ENCODE measurements at regions not wholly inside any gene's neighbourhood (a gene's known extent, or its start where the extent isn't known, plus 50 kb on each side); places are given as distances from the start of the nearest gene placed in this dataset.

GRCh38 chr3:178275311-178275710 is 260.9 kb upstream of the KCNMB2 start:
- BruUV-seq (replicated peaks): no TSS peak
- no peaks in the 10 kb centered on the region for H3K27me3 ChIP-seq (replicated peaks; ENCODE audit: control insufficient read depth, insufficient read depth, low read length)
- H3K4me3 ChIP-seq (ENCODE audit: low read depth, low read length): no peak overlapping the region
- H3K36me3 ChIP-seq (ENCODE audit: control insufficient read depth, insufficient read depth, low read length): no peaks in the 10 kb centered on the region
- no peaks in the 10 kb centered on the region for H3K36me3 Mint-ChIP-seq (ENCODE audit: insufficient read depth, unreplicated experiment)
- H3K4me1 Mint-ChIP-seq (ENCODE audit: low read depth, unreplicated experiment): no peaks in the 10 kb centered on the region
- peaks cover 17% of the 10 kb centered on the region for H3K4me1 ChIP-seq
- H3K27ac Mint-ChIP-seq (ENCODE audit: unreplicated experiment): no peak overlapping the region
- intact Hi-C loops (cut with micrococcal nuclease; ENCODE audit: unreplicated experiment): no loop called here
- no peak overlapping the region for H3K4me3 Mint-ChIP-seq (ENCODE audit: unreplicated experiment)
- ChIA-PET CTCF (interaction anchor here (0.6 kb wide), 1 partner anchor 238 kb away, joined by 8 read pairs; no protein-coding TSS in a partner anchor), POLR2A (no interaction called here)
- DNase-seq: no peak
- H3K9me3 Mint-ChIP-seq (ENCODE audit: unreplicated experiment): peaks cover 23% of the 10 kb centered on the region
- no peak for TF ChIP-seq CTCF (IDR thresholded peaks at IDR 0.05; ENCODE audit: insufficient read depth in 1 of 2, low read depth in 1 of 2, low read length in 1 of 2, severe bottlenecking in 1 of 2, unreplicated experiment in 1 of 2)
- H3K9me3 ChIP-seq: peaks cover 8% of the 10 kb centered on the region
- H3K27me3 Mint-ChIP-seq (ENCODE audit: insufficient read depth, unreplicated experiment): no peaks in the 10 kb centered on the region

GRCh38 chr3:178275793-178276192 is 260.4 kb upstream of the KCNMB2 start:
- no peaks in the 10 kb centered on the region for H3K27me3 Mint-ChIP-seq (ENCODE audit: insufficient read depth, unreplicated experiment)
- no peaks in the 10 kb centered on the region for H3K4me1 Mint-ChIP-seq (ENCODE audit: low read depth, unreplicated experiment)
- POLR2A ChIA-PET: no interaction called here
- Histone ChIP-seq H3K36me3 (ENCODE audit: control insufficient read depth, insufficient read depth, low read length) (no peaks in the 10 kb centered on the region), H3K27me3 (replicated peaks; ENCODE audit: control insufficient read depth, insufficient read depth, low read length) (no peaks in the 10 kb centered on the region), H3K4me3 (ENCODE audit: low read depth, low read length) (no peak overlapping the region), H3K9me3 (peaks cover 8% of the 10 kb centered on the region), H3K4me1 (peaks cover 17% of the 10 kb centered on the region)
- CTCF ChIA-PET: no interaction called here
- intact Hi-C loops (cut with micrococcal nuclease; ENCODE audit: unreplicated experiment): no loop called here
- H3K4me3 Mint-ChIP-seq (ENCODE audit: unreplicated experiment): no peak overlapping the region
- no TSS peak for BruUV-seq (replicated peaks)
- H3K9me3 Mint-ChIP-seq (ENCODE audit: unreplicated experiment): peaks cover 23% of the 10 kb centered on the region
- H3K27ac Mint-ChIP-seq (ENCODE audit: unreplicated experiment): no peak overlapping the region
- no peaks in the 10 kb centered on the region for H3K36me3 Mint-ChIP-seq (ENCODE audit: insufficient read depth, unreplicated experiment)
- DNase-seq: no peak
- no peak for TF ChIP-seq CTCF (IDR thresholded peaks at IDR 0.05; ENCODE audit: insufficient read depth in 1 of 2, low read depth in 1 of 2, low read length in 1 of 2, severe bottlenecking in 1 of 2, unreplicated experiment in 1 of 2)

GRCh38 chr3:178277605-178278004 is 258.6 kb upstream of the KCNMB2 start:
- H3K27ac Mint-ChIP-seq (ENCODE audit: unreplicated experiment): no peak overlapping the region
- no peak overlapping the region for H3K4me3 ChIP-seq (ENCODE audit: low read depth, low read length)
- ChIA-PET POLR2A (no interaction called here), CTCF (no interaction called here)
- peaks cover 8% of the 10 kb centered on the region for H3K9me3 ChIP-seq
- no peak for DNase-seq
- no peaks in the 10 kb centered on the region for H3K36me3 ChIP-seq (ENCODE audit: control insufficient read depth, insufficient read depth, low read length)
- TF ChIP-seq CTCF (IDR thresholded peaks at IDR 0.05; ENCODE audit: insufficient read depth in 1 of 2, low read depth in 1 of 2, low read length in 1 of 2, severe bottlenecking in 1 of 2, unreplicated experiment in 1 of 2): no peak
- peaks cover 17% of the 10 kb centered on the region for H3K4me1 ChIP-seq
- no peaks in the 10 kb centered on the region for H3K4me1 Mint-ChIP-seq (ENCODE audit: low read depth, unreplicated experiment)
- intact Hi-C loops (cut with micrococcal nuclease; ENCODE audit: unreplicated experiment): loop anchor here (1.0 kb wide), 1 partner anchor 42 kb away; no protein-coding TSS in a partner anchor
- no TSS peak for BruUV-seq (replicated peaks)
- H3K27me3 Mint-ChIP-seq (ENCODE audit: insufficient read depth, unreplicated experiment): no peaks in the 10 kb centered on the region
- no peak overlapping the region for H3K4me3 Mint-ChIP-seq (ENCODE audit: unreplicated experiment)
- no peaks in the 10 kb centered on the region for H3K36me3 Mint-ChIP-seq (ENCODE audit: insufficient read depth, unreplicated experiment)
- no peaks in the 10 kb centered on the region for H3K27me3 ChIP-seq (replicated peaks; ENCODE audit: control insufficient read depth, insufficient read depth, low read length)
- peaks cover 28% of the 10 kb centered on the region for H3K9me3 Mint-ChIP-seq (ENCODE audit: unreplicated experiment)

Data from Caco-2 (cell line).